ENCODE measurements at regions not wholly inside any gene's neighbourhood (a gene's known extent, or its start where the extent isn't known, plus 50 kb on each side); places are given as distances from the start of the nearest gene placed in this dataset.

DNA sequence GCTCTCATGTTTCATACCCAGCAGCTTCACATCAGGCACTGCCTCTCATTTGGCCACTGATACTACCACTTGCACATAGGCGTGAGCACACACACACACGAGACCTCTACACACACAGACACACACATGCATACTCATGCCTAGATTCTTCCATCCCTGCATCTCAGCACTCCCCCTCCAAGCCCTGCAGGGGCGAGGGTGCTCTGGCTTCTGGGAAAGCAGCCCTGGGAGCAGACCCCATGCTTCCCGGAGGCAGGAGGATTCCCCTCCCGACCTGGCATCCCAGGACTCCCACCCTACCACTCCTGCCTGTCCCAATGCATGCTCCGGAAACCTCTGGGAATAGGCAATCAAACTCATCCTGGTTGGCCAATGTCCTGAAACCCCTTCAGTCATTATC lies 89.1 kb upstream of the SMNDC1 start:
- BruUV-seq (replicated peaks) = no TSS peak
- intact Hi-C loops (cut with micrococcal nuclease; ENCODE audit: unreplicated experiment) = no loop called here
- POLR2A ChIA-PET (ENCODE audit: low non-redundant PET) = no interaction called here
- CTCF ChIA-PET = no interaction called here
- no peaks in the 10 kb centered on the region for H3K27me3 ChIP-seq (replicated peaks; ENCODE audit: insufficient read depth, low read depth, low read length, poor library complexity)
- no peak for DNase-seq (ENCODE audit: low spot score)
- TF ChIP-seq CTCF (conservative IDR thresholded peaks at IDR 0.05; ENCODE audit: low read depth, low read length) (no peak), EZH2 (IDR thresholded peaks at IDR 0.05; ENCODE audit: borderline replicate concordance, low read depth, low read length, poor library complexity, severe bottlenecking) (no peak)
- H3K27ac ChIP-seq (ENCODE audit: low read depth, low read length, poor library complexity, severe bottlenecking) = no peak overlapping the region
- H3K4me3 ChIP-seq (ENCODE audit: low read depth, low read length, poor library complexity, severe bottlenecking) = no peak overlapping the region
- no peaks in the 10 kb centered on the region for H3K9me3 ChIP-seq (ENCODE audit: low read depth, low read length, poor library complexity, severe bottlenecking)
- H3K4me1 ChIP-seq (ENCODE audit: insufficient read depth, low read length, poor library complexity, severe bottlenecking) = peaks cover 17% of the 10 kb centered on the region
- H3K36me3 ChIP-seq (ENCODE audit: insufficient read depth, low read length, poor library complexity, severe bottlenecking) = no peaks in the 10 kb centered on the region

GRCh38 chr10:110394296-110394695 lies 89.6 kb upstream of the SMNDC1 start:
- Histone ChIP-seq H3K4me3 (ENCODE audit: low read depth, low read length, poor library complexity, severe bottlenecking) (no peak overlapping the region), H3K9me3 (ENCODE audit: low read depth, low read length, poor library complexity, severe bottlenecking) (no peaks in the 10 kb centered on the region), H3K36me3 (ENCODE audit: insufficient read depth, low read length, poor library complexity, severe bottlenecking) (no peaks in the 10 kb centered on the region), H3K4me1 (ENCODE audit: insufficient read depth, low read length, poor library complexity, severe bottlenecking) (peaks cover 21% of the 10 kb centered on the region), H3K27ac (ENCODE audit: low read depth, low read length, poor library complexity, severe bottlenecking) (no peak overlapping the region), H3K27me3 (replicated peaks; ENCODE audit: insufficient read depth, low read depth, low read length, poor library complexity) (no peaks in the 10 kb centered on the region)
- BruUV-seq (replicated peaks) = no TSS peak
- ChIA-PET POLR2A (ENCODE audit: low non-redundant PET) (no interaction called here), CTCF (no interaction called here)
- no peak for TF ChIP-seq CTCF (conservative IDR thresholded peaks at IDR 0.05; ENCODE audit: low read depth, low read length)
- no peak for TF ChIP-seq EZH2 (IDR thresholded peaks at IDR 0.05; ENCODE audit: borderline replicate concordance, low read depth, low read length, poor library complexity, severe bottlenecking)
- no peak for DNase-seq (ENCODE audit: low spot score)
- intact Hi-C loops (cut with micrococcal nuclease; ENCODE audit: unreplicated experiment) = no loop called here

GRCh38 chr10:110394898-110395297 lies 90.2 kb upstream of the SMNDC1 start:
- ChIA-PET CTCF (no interaction called here), POLR2A (ENCODE audit: low non-redundant PET) (no interaction called here)
- no TSS peak for BruUV-seq (replicated peaks)
- no peak overlapping the region for H3K27ac ChIP-seq (ENCODE audit: low read depth, low read length, poor library complexity, severe bottlenecking)
- TF ChIP-seq CTCF (conservative IDR thresholded peaks at IDR 0.05; ENCODE audit: low read depth, low read length) (no peak), EZH2 (IDR thresholded peaks at IDR 0.05; ENCODE audit: borderline replicate concordance, low read depth, low read length, poor library complexity, severe bottlenecking) (no peak)
- H3K36me3 ChIP-seq (ENCODE audit: insufficient read depth, low read length, poor library complexity, severe bottlenecking) = no peaks in the 10 kb centered on the region
- no peak overlapping the region for H3K4me3 ChIP-seq (ENCODE audit: low read depth, low read length, poor library complexity, severe bottlenecking)
- peaks cover 26% of the 10 kb centered on the region for H3K4me1 ChIP-seq (ENCODE audit: insufficient read depth, low read length, poor library complexity, severe bottlenecking)
- intact Hi-C loops (cut with micrococcal nuclease; ENCODE audit: unreplicated experiment) = no loop called here
- no peaks in the 10 kb centered on the region for H3K27me3 ChIP-seq (replicated peaks; ENCODE audit: insufficient read depth, low read depth, low read length, poor library complexity)
- DNase-seq (ENCODE audit: low spot score) = no peak
- H3K9me3 ChIP-seq (ENCODE audit: low read depth, low read length, poor library complexity, severe bottlenecking) = no peaks in the 10 kb centered on the region

Measured in A673 (cell line).